Right ventricle myocardium superior (tissue), 1 donor: ENCODE measurements at regions not wholly inside any gene's neighbourhood (a gene's known extent, or its start where the extent isn't known, plus 50 kb on each side); places are given as distances from the start of the nearest gene placed in this dataset.

Experiments used
- ATAC-seq: fragments of 200-7000 bp; cut with Tn5 transposase; one replicate; pipeline ENCODE4 v1.9.1; 2020; ENCODE audit warnings: mild to moderate bottlenecking; ENCODE audit not compliant: poor library complexity
- DNase-seq: peaks from one replicate; pipeline ENCODE4 v3.0.0-alpha.2; 2020
- intact Hi-C: fragments of 100-400 bp; cut with DNase I; formaldehyde crosslinking; loops from one replicate; pipeline ENCODE4 v1.11.2; 2022
- donor health status: DM: no; HTN: yes; CAD: no; lungs with severe emphysema.

GRCh38 chr1:96955307-96956012, 233.9 kb downstream of the PTBP2 start:
- ATAC-seq (no peak), DNase-seq (no peak)
- intact Hi-C loops = no loop called here

GRCh38 chr1:96962216-96962615, 240.6 kb downstream of the PTBP2 start:
- intact Hi-C loops = no loop called here
- DNase-seq (no peak), ATAC-seq (no peak)

- no peak for DNase-seq
- intact Hi-C loops = no loop called here
- ATAC-seq = no peak
These were observed 241.2 kb downstream of the PTBP2 start for GRCh38 chr1:96962751-96963211.

GRCh38 chr1:96964761-96965160, 243.2 kb downstream of the PTBP2 start:
- intact Hi-C loops = loop anchor here (5.0 kb wide), 1 partner anchor 1088 kb away; no protein-coding TSS in a partner anchor
- ATAC-seq = no peak
- DNase-seq = no peak

- ATAC-seq = peak; percentile 81
- DNase-seq = peak; percentile 75
- intact Hi-C loops = loop anchor here (5.0 kb wide), 1 partner anchor 1086 kb away; no protein-coding TSS in a partner anchor
These were observed 245.1 kb downstream of the PTBP2 start for GRCh38 chr1:96966536-96967138.

GRCh38 chr1:96967311-96967710, 245.7 kb downstream of the PTBP2 start:
- intact Hi-C loops = loop anchor here (5.0 kb wide), 1 partner anchor 1085 kb away; no protein-coding TSS in a partner anchor
- DNase-seq = no peak
- ATAC-seq = no peak

- peak; percentile 41 for ATAC-seq
- intact Hi-C loops = loop anchor here (5.0 kb wide), 1 partner anchor 1084 kb away; no protein-coding TSS in a partner anchor
- DNase-seq = no peak
These were observed 247.0 kb downstream of the PTBP2 start for GRCh38 chr1:96968541-96968940.

- intact Hi-C loops = loop anchor here (5.0 kb wide), 1 partner anchor 1083 kb away; no protein-coding TSS in a partner anchor
- peak; percentile 29 for ATAC-seq
- DNase-seq = no peak
These were observed 247.4 kb downstream of the PTBP2 start for GRCh38 chr1:96968983-96969382.

GRCh38 chr1:96969656-96970163, 248.1 kb downstream of the PTBP2 start:
- no peak for DNase-seq
- no peak for ATAC-seq
- intact Hi-C loops = loop anchor here (5.0 kb wide), 1 partner anchor 1083 kb away; no protein-coding TSS in a partner anchor

GRCh38 chr1:96971439-96971838, 249.9 kb downstream of the PTBP2 start:
- intact Hi-C loops = no loop called here
- ATAC-seq = no peak

GRCh38 chr1:96971849-96972602, 250.4 kb downstream of the PTBP2 start:
- DNase-seq (no peak), ATAC-seq (no peak)
- intact Hi-C loops = no loop called here

More at GRCh38 chr1:96971439-96971838, 249.9 kb downstream of the PTBP2 start:
- DNase-seq = no peak

GRCh38 chr1:96973605-96974004, 252.0 kb downstream of the PTBP2 start:
- intact Hi-C loops = no loop called here
- no peak for ATAC-seq
- DNase-seq = peak; percentile 33

- ATAC-seq (no peak), DNase-seq (no peak)
- intact Hi-C loops = no loop called here
These were observed 256.9 kb downstream of the PTBP2 start for GRCh38 chr1:96978444-96978843.

- ATAC-seq = no peak
- no peak for DNase-seq
- intact Hi-C loops = no loop called here
These were observed 257.3 kb downstream of the PTBP2 start for GRCh38 chr1:96978901-96979300.

- ATAC-seq (no peak), DNase-seq (no peak)
- intact Hi-C loops = no loop called here
These were observed 258.0 kb downstream of the PTBP2 start for GRCh38 chr1:96979304-96980268.

- ATAC-seq (no peak), DNase-seq (no peak)
- intact Hi-C loops = no loop called here
These were observed 258.9 kb downstream of the PTBP2 start for GRCh38 chr1:96980448-96980847.

GRCh38 chr1:96981181-96981580, 259.6 kb downstream of the PTBP2 start:
- DNase-seq (no peak), ATAC-seq (no peak)
- intact Hi-C loops = no loop called here

GRCh38 chr1:96982118-96982517, 260.5 kb downstream of the PTBP2 start:
- intact Hi-C loops = no loop called here

More at GRCh38 chr1:96982118-96982517, 260.5 kb downstream of the PTBP2 start:
- ATAC-seq (no peak), DNase-seq (no peak)
